HG03159 (cell line): ENCODE measurements at regions not wholly inside any gene's neighbourhood (a gene's known extent, or its start where the extent isn't known, plus 50 kb on each side); places are given as distances from the start of the nearest gene placed in this dataset.

ENCODE experiments used
- ATAC-seq: cut with Tn5 transposase; IDR thresholded peaks from one replicate; pipeline ENCODE4 v1.9.1; 2021; ENCODE audit warnings: mild to moderate bottlenecking, moderate library complexity; ENCODE audit not compliant: unreplicated experiment

- no peak for ATAC-seq
Observed at GRCh38 chr3:57009802-57010201, 50.7 kb upstream of the SPATA12 start.

GRCh38 chr3:57009367-57009766 lies 51.1 kb upstream of the SPATA12 start:
- no peak for ATAC-seq

DNA sequence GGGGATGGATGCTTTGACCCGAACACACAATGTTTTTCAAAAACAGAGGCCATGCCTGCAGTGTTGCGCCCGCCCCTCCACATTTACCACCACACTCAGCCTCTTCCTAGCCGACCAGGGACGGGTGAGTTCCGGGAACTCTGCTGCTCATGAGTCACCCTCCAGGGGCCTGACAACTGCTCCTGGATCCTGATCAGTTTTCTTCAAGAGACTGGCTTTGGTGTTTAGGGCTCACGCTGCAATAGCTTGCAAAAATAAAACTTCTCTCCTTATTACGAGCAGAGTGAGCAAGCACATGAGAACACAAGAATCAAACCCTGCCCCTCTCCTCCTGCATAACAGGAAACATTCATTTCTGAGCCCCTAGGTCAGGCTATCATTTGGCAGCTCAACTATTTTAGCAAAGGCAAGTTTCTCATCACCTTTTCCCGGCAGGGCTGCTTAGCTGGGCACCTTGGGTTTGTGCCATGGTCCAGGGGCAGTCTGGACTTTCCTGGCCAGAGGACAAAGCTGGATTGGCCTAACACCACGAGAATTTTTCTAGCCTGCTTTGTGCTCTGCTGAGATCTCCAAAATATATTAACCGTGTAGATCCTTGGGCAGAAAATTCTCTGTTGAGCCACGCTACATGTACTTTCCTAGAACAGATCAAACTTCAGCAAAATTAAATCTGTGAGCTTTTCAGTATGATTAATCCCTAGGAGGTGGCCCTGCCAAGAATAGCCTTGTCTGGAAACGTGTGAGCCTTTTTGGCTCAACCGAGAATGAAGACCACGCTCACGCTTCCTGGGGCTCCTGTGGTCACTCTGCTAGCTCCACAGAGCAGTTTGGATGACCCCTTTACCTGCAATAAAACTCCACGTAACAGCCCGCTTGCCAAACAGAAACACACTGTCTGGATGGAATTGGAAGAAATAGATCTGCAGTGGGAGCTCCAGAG lies 52.7 kb upstream of the SPATA12 start:
- ATAC-seq = no peak

GRCh38 chr3:57006949-57007419 lies 53.5 kb upstream of the SPATA12 start:
- ATAC-seq = no peak

- ATAC-seq = no peak
Observed at GRCh38 chr3:57006179-57006657, 54.2 kb upstream of the SPATA12 start.

DNA sequence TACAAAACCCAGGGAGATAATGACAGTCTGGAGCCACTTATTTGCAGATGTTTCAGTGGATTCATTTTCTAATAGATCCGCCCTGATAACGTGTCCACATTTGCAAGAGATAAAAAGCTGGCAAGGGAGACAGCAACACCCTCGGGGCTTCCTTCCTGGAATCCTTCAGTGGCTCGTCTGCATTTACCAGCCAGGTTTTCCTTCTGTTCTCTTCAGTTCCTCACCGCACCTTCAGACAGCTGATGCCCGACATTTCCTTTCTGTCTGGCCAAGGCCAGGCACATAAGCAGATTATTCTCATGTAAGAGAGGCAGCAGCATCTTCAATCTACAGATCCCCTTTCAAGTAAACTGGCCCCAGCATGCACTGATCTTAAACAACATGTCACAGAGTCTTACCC lies 56.2 kb upstream of the SPATA12 start:
- ATAC-seq = no peak

DNA sequence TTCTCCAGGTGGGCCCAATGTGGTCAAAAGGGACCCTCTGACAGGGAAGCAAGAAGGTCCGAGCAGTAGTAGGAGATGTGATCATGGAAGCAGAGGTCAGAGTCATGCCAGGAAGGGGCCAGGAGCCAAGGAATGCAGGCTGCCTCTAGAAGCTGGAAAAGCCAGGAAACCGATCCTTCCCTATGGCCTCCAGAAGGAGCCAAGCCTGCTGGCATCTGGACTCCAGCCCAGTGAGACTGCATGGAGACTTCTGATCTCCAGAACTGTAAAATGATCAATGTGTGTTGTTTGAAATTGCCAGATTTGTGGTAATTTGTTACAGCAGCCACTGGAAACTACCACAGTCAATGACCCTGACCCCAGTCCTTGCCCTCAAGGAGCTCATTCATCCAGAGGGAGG lies 56.8 kb upstream of the SPATA12 start:
- ATAC-seq = no peak

DNA sequence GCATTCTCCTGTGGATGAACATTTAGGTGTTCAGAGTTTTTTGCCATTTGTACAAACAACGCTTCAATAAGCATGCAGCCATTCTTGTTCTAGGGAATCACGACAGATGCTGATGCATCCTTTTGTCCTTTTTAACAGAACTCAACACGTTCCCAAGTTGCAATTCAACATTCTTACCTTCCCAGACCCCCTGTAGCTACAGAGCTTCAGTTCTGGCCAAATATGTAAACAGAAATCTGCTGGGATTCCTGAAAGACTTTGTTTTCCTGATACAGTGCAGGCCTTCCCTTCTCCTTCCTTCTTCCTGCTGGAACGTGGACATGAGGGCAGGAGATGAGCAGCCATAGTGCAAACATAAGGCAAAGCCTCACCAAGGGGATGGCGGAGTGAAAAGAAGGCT lies 59.1 kb upstream of the SPATA12 start:
- no peak for ATAC-seq

DNA sequence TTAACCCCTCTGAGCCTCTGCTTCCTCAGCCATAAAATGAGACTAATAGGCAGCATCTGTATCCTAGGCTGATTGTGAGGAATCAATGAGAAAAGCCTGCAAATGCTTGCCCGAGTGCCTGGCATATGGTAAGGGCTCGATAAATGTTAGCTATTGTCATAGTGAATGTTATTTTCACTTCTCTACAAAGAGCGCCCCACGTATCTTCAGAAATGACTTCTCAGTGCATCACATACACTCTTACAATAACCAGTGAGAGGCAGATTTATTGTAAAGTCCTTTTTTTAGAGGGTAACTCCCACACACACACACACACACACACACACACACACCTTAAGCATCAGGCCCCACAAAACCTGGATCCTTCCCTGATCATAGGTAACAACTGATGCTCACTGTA lies 60.5 kb upstream of the SPATA12 start:
- no peak for ATAC-seq

DNA sequence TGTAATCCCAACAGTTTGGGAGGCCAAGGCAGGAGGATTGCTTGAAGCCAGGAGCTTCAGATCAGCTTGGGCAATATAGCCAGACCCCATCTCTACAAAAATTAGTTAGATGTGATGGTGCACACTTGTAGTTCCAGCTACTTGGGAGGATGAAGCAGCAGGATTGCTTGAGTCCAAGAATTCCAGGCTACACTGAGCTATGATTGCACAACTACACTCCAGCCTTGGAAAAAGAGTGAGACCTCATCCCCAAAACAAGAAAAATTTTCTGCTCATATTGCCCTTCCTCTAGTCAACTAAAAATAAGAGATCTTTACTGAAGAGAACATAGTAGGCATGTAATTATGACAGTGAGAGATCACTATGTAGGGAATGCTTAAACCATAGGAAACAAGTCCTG lies 60.9 kb upstream of the SPATA12 start:
- no peak for ATAC-seq

- ATAC-seq = no peak
Observed at GRCh38 chr3:56998076-56998529, 62.4 kb upstream of the SPATA12 start.

DNA sequence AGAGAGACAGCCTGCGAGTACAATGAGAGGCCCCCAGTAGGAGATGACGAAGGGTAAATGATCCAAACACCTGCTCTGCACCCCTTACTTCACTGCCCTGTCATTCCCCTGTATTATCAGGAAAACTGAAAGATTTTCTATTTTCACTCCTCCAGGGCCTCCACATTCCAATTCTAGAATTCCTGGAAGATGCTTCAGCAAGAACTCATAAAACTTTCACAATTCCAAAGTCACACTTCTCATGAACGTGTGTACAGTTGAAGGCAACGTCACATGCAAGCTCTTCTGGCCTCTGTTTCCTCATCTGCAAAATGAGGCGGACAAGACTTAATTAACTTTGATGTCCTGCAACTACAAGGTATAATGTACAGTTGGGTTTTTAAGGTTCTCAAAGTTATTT lies 62.8 kb upstream of the SPATA12 start:
- ATAC-seq = no peak

- no peak for ATAC-seq
Observed at GRCh38 chr3:56997041-56997440, 63.4 kb upstream of the SPATA12 start.

DNA sequence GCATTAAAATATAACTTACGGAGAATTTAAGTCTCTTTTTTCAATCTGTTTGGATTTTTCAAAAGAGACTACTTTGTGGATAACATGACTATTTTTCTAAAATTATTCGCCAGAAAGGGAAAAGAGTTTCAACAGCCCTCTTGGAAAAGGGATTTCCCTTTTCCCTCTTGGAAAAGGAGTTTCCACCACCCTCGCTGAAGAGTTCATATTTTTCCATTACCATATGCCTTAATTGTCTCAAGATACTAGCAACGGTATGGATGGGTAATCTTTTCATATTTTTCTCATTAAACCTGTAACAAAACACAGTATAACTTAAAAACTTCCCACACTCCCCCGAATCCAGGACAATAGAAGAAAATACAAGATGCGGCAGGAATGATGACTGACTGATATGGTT lies 66.1 kb upstream of the SPATA12 start:
- ATAC-seq = no peak

DNA sequence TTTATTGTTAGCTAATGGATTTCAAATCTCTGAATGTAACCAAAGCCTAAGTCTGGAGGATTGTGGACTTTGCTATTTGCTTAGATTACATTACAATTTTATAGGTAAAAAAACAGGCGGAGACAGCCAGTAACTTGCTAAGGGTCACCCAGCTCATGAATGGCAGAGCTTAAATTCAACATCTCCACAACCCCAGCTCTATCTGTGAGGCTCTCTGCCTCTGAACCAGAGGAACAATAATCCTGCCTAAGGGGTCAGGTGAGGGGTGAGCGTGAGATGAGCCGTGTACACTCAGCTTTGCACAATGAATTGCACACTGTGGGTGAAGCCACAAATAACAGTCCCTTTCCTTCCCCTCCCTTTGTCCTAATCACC lies 69.8 kb upstream of the SPATA12 start:
- no peak for ATAC-seq

DNA sequence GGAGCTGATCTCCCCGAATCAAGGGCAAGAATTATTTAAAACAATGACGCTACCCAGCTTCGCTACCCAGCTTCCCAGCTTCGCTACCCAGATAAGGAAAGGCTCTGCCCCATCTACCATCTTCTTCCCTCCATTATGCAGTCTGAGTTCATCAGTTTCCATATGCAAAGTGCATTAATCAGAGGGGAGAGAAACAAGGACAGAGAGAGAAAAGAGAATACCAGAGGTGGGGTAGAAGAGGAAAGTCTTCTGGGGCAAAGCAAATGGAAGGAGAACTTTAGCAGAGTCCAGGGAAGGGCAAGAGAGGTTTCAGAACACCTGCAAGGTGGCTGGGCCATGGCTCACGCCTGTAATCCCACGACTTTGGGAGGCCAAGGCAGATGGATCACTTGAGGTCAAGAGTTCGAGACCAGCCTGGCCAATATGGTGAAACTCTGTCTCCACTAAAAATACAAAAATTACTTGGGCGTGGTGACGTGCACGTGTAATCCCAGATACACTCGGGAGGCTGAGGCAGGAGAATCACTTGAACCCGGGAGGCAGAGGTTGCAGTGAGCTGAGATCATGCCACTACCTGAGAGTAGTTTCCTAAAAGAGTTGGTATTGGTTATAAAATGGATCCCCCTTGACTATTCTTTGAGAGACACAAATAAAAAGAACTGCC lies 70.4 kb upstream of the SPATA12 start:
- ATAC-seq = no peak

- no peak for ATAC-seq
Observed at GRCh38 chr3:56989169-56989976, 71.1 kb upstream of the SPATA12 start.

DNA sequence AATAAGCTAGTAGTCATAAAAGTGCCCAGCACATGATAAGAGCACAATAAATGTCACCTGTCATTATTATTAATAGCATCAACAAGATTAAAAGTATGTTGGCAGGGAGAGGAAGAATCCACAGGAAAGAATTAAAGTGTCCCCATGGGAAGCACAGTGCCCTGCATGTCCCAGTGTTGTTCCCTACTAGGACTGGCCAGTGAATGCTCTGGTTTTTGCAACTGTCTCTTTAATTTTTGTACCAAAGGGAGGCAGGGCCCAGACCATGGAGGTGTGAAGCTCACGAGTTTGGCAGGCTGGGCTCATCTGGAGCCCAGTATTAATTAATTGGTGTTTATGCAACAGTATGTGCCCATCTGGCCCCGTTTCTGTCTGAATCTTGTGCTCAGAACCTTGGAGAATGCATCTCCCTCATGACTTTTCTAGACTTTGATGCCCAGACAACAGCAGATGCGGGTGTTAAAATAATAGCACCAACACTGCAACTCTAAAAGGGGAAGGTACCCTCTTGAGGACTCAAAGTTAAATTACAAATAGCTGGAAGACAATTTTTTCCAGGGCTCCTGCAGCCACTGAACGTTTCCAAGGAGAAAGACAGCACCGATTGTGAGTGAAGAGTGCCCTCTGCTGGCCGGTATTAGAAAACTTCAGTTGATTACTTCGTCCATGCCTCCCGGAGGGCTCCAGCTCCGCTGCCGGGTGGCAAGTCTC lies 71.9 kb upstream of the SPATA12 start:
- no peak for ATAC-seq

DNA sequence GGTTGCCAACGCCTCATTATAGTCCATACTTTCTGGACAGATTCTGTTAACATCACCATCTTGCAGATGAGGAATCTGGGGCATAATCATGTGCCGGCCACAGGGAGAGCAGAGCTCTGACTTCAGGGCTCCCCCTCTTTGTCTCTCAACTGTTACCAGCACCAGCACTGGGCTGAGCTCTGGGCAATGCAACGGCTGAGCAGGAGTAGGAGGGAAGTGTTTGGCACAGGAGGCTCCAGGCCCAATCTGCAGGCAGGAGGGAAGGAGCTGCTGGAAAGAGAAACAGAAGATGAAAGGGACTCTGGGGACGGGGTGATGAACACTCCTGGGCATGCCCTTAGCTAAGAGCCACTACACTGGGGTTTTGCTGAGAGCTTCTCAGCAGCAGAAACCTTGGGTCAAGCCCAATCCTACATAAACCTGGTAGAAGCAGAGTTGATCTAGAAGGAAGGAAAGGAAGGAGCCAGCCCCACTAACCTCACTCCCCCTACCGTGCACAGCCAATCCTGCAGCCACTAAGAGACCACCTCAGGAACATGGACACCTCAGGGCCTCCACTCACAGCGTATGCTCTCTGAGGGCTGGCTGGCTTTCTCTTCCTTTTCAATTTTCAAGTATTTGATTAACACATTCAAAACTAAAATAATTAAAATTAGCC lies 73.1 kb upstream of the SPATA12 start:
- ATAC-seq = no peak

DNA sequence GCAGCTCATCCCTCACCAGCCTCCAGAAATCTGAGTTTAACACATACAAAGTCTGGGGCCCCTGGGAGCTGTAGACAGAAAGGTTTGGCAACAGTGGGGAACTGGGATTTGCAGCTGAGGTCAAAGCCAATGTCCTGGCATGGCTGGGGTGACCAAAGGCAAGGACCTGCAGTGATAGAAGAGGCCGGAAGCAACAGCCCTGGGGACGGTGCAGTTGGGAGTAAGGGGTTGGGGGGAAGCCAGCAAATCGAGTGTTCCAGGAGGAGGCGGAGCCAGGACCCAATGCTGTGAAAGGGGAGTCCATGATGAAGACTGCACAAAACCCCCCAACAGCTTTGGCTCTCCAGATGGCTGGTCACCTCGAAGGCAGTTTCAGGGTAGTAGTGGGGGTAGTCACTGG lies 74.1 kb upstream of the SPATA12 start:
- no peak for ATAC-seq
